Smooth muscle cell (in vitro differentiated cells): ENCODE measurements at regions not wholly inside any gene's neighbourhood (a gene's known extent, or its start where the extent isn't known, plus 50 kb on each side); places are given as distances from the start of the nearest gene placed in this dataset.
A peak's percentile ranks its signal among the peaks of the same experiment; 100 is the strongest.

Source experiments
- DNase-seq: peaks from one replicate; lab custom pipeline; 2025; ENCODE audit not compliant: unreplicated experiment; lab: John Stamatoyannopoulos, UW
- H2AFZ ChIP-seq: fragments of 200-600 bp; sonication (generic); 2 replicates; pipeline ENCODE4 v1.6.0; 2016; ENCODE audit warnings: antibody characterized with exemption, low read depth, mild to moderate bottlenecking
- H3F3A ChIP-seq: fragments of 200-600 bp; sonication (generic); 2 replicates; pipeline ENCODE4 v1.6.0; 2017; ENCODE audit warnings: antibody characterized with exemption, low read depth
- H3K27ac ChIP-seq: fragments of 200-600 bp; sonication (generic); 2 replicates; pipeline ENCODE4 v1.5.1; 2016; ENCODE audit warnings: low read depth, mild to moderate bottlenecking
- H3K27me3 ChIP-seq: fragments of 200-600 bp; sonication (generic); 2 replicates; pipeline ENCODE4 v1.6.1; 2016; ENCODE audit warnings: low read depth, mild to moderate bottlenecking
- H3K36me3 ChIP-seq: fragments of 200-600 bp; sonication (generic); 2 replicates; pipeline ENCODE4 v1.5.1; 2016; ENCODE audit warnings: low read depth
- H3K4me1 ChIP-seq: fragments of 200-600 bp; sonication (generic); 2 replicates; pipeline ENCODE4 v1.5.1; 2016; ENCODE audit warnings: low read depth
- H3K4me2 ChIP-seq: fragments of 200-600 bp; sonication (generic); 2 replicates; pipeline ENCODE4 v1.6.0; 2016; ENCODE audit warnings: mild to moderate bottlenecking
- H3K4me3 ChIP-seq: fragments of 200-600 bp; sonication (generic); 2 replicates; pipeline ENCODE4 v1.5.1; 2016; ENCODE audit warnings: mild to moderate bottlenecking
- H3K79me2 ChIP-seq: fragments of 200-600 bp; sonication (generic); 2 replicates; pipeline ENCODE4 v1.6.0; 2016; ENCODE audit warnings: low read depth, mild to moderate bottlenecking
- H3K9ac ChIP-seq: fragments of 200-600 bp; sonication (generic); 2 replicates; pipeline ENCODE4 v1.6.0; 2016; ENCODE audit warnings: low read depth
- H3K9me3 ChIP-seq: fragments of 200-600 bp; sonication (generic); replicated peaks from 2 replicates; pipeline ENCODE4 v1.5.1; 2016; ENCODE audit warnings: low read depth
- H4K20me1 ChIP-seq: fragments of 200-600 bp; sonication (generic); 2 replicates; pipeline ENCODE4 v1.6.0; 2016; ENCODE audit warnings: low read depth
- WGBS: methylation state at CpG from one replicate; pipeline ENCODE4 v1.1.7; 2016; ENCODE audit warnings: low lambda C conversion rate; 5-methylcytosine and 5-hydroxymethylcytosine counted together
- TF ChIP-seq, protein P1 (sequence below): fragments of 200-600 bp; sonication (generic); IDR thresholded peaks from 2 replicates; pipeline ENCODE4 v1.5.1; 2017; ENCODE audit warnings: borderline replicate concordance, mild to moderate bottlenecking, antibody characterized with exemption; ENCODE audit not compliant: insufficient read depth, poor library complexity, severe bottlenecking

DNA sequence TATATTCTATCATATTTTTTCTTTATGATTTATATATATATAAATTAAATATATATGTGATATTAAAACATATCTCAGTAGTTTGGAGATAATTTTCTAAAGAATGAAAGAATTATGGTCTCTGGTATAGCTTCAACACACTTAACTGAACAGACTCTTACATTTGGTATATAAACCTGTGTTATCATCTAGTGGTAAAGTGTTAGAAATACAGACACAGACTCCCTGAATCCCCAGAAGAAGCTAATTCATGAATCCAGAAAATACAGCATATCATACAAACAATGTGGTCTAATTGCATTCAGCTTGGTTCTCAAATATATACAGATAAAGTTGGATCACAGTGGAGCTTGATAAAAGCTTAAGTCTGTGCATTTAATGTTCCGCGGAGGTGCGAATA, 1100.4 kb downstream of the ROBO2 start:
- peak overlapping the region; percentile 85 for H3K27ac ChIP-seq

DNA sequence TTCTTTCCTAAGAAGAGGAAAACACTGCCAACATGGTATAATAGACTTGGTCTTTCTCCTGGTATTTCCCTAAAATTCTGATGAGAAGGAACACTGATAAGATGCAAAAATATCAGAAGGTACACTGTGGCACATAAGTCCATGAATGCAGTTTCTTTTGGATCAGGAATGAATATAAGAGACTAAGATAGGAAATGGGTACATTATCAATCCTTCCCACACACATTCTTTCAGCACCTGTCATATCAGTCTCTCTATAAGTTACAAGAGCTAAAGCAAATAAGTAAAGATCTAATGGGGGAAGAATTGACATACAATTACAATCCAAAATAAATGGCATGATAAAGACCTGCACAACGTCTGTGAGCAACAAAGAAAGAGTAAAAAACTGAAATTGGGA, 1101.0 kb downstream of the ROBO2 start:
- H3K36me3 ChIP-seq: no peaks in the 10 kb centered on the region
- H3K9ac ChIP-seq: peak overlapping the region; percentile 21
- no peaks in the 10 kb centered on the region for H4K20me1 ChIP-seq
- H3K4me3 ChIP-seq: no peak overlapping the region
- H3F3A ChIP-seq: peaks cover 6% of the 10 kb centered on the region
- H3K27me3 ChIP-seq: no peaks in the 10 kb centered on the region
- TF ChIP-seq, protein P1, sequence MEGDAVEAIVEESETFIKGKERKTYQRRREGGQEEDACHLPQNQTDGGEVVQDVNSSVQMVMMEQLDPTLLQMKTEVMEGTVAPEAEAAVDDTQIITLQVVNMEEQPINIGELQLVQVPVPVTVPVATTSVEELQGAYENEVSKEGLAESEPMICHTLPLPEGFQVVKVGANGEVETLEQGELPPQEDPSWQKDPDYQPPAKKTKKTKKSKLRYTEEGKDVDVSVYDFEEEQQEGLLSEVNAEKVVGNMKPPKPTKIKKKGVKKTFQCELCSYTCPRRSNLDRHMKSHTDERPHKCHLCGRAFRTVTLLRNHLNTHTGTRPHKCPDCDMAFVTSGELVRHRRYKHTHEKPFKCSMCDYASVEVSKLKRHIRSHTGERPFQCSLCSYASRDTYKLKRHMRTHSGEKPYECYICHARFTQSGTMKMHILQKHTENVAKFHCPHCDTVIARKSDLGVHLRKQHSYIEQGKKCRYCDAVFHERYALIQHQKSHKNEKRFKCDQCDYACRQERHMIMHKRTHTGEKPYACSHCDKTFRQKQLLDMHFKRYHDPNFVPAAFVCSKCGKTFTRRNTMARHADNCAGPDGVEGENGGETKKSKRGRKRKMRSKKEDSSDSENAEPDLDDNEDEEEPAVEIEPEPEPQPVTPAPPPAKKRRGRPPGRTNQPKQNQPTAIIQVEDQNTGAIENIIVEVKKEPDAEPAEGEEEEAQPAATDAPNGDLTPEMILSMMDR: no peak
- peak overlapping the region; percentile 58 for H3K4me2 ChIP-seq
- peak overlapping the region; percentile 14 for H2AFZ ChIP-seq
- no peak for DNase-seq
- WGBS: 48% methylated on average over 1 of the region's 1 CpG
- no peaks in the 10 kb centered on the region for H3K79me2 ChIP-seq
- H3K9me3 ChIP-seq: no peaks in the 10 kb centered on the region
- H3K4me1 ChIP-seq: peaks cover 16% of the 10 kb centered on the region
- H3K27ac ChIP-seq: peak overlapping the region; percentile 85

More for the DNA sequence above, 1100.4 kb downstream of the ROBO2 start:
- H3F3A ChIP-seq: peaks cover 6% of the 10 kb centered on the region
- H4K20me1 ChIP-seq: no peaks in the 10 kb centered on the region
- TF ChIP-seq, protein P1: no peak
- no peak for DNase-seq
- H3K4me3 ChIP-seq: no peak overlapping the region
- H3K4me1 ChIP-seq: peaks cover 16% of the 10 kb centered on the region
- no peaks in the 10 kb centered on the region for H3K79me2 ChIP-seq
- no peaks in the 10 kb centered on the region for H3K27me3 ChIP-seq
- H3K4me2 ChIP-seq: peak overlapping the region; percentile 58
- no peaks in the 10 kb centered on the region for H3K36me3 ChIP-seq
- peak overlapping the region; percentile 55 for H2AFZ ChIP-seq
- no peaks in the 10 kb centered on the region for H3K9me3 ChIP-seq
- WGBS: 97% methylated on average over 3 of the region's 3 CpGs
- no peak overlapping the region for H3K9ac ChIP-seq

DNA sequence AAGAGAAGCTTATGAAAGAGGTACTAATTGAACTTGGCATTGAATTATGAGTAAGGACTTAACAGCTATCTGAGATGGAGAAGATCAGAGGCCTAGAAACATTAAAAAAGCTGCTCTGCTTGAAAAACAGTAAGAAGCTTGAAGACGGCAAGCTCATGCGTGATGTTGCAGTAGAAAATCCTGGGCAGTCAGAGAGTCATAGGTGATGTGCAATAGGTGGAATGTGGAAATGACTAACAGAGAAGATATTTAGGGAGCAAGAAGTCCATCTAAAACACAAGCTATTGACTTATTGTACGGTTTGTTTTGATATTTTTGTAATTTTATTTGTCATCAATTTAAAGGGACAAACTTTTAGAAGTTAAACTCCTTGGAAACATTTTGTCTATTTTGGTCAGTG, 1101.4 kb downstream of the ROBO2 start:
- no peak for DNase-seq
- Histone ChIP-seq H3K9me3 (no peaks in the 10 kb centered on the region), H3K4me3 (no peak overlapping the region), H2AFZ (peak overlapping the region; percentile 14), H4K20me1 (no peaks in the 10 kb centered on the region), H3F3A (peaks cover 6% of the 10 kb centered on the region), H3K4me2 (peak overlapping the region; percentile 58), H3K79me2 (no peaks in the 10 kb centered on the region), H3K4me1 (peaks cover 16% of the 10 kb centered on the region), H3K36me3 (no peaks in the 10 kb centered on the region), H3K27ac (peak overlapping the region; percentile 85), H3K27me3 (no peaks in the 10 kb centered on the region), H3K9ac (peak overlapping the region; percentile 21)
- TF ChIP-seq, protein P1: no peak
- WGBS: 37% methylated on average over 3 of the region's 3 CpGs

DNA sequence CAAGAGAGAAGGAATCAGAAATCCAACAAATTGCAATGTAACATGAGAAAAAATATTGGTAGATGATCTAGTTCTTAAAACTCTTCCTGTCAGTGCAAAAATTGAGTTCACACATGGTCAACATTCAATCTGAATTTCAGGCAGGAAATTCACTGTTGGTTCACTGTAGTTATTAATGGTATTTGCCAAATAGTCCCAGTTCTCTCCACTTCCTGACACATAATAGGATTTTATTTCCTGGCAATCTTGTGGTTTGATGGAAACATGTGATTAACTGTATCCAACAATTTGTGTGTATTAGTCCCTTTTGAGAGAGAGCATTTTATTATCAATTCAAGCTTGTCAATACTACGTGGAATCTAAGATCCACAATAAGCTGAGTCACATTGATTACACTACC, 1103.1 kb downstream of the ROBO2 start:
- no peak overlapping the region for H2AFZ ChIP-seq
- H3K4me2 ChIP-seq: no peak overlapping the region
- TF ChIP-seq, protein P1: no peak
- H3K36me3 ChIP-seq: no peaks in the 10 kb centered on the region
- H3K4me3 ChIP-seq: no peak overlapping the region
- H3K79me2 ChIP-seq: no peaks in the 10 kb centered on the region
- no peak overlapping the region for H3K27ac ChIP-seq
- H3F3A ChIP-seq: peaks cover 6% of the 10 kb centered on the region
- H3K4me1 ChIP-seq: peaks cover 16% of the 10 kb centered on the region
- no peaks in the 10 kb centered on the region for H3K27me3 ChIP-seq
- no peak overlapping the region for H3K9ac ChIP-seq
- 97% methylated on average over 1 of the region's 1 CpG for WGBS
- no peaks in the 10 kb centered on the region for H4K20me1 ChIP-seq
- no peak for DNase-seq
- H3K9me3 ChIP-seq: no peaks in the 10 kb centered on the region
